Breast epithelium (tissue), 3 donors: ENCODE measurements at regions not wholly inside any gene's neighbourhood (a gene's known extent, or its start where the extent isn't known, plus 50 kb on each side); places are given as distances from the start of the nearest gene placed in this dataset.

ENCODE experiments used
- POLR2AphosphoS5 ChIP-seq, 3 donors: sonication (generic); formaldehyde crosslinking; IDR thresholded peaks; one replicate each; pipeline ENCODE4 v1.6.1; 2017; ENCODE audit warnings: antibody characterized with exemption in 3 of 3
- TF ChIP-seq, protein P1 (sequence below), 3 donors: fragments of 450-650 bp; IDR thresholded peaks; one replicate each; pipeline ENCODE4 v1.5.1; 2016 to 2017; ENCODE audit warnings: antibody characterized with exemption in 3 of 3, mild to moderate bottlenecking in 3 of 3, moderate library complexity in 3 of 3

DNA sequence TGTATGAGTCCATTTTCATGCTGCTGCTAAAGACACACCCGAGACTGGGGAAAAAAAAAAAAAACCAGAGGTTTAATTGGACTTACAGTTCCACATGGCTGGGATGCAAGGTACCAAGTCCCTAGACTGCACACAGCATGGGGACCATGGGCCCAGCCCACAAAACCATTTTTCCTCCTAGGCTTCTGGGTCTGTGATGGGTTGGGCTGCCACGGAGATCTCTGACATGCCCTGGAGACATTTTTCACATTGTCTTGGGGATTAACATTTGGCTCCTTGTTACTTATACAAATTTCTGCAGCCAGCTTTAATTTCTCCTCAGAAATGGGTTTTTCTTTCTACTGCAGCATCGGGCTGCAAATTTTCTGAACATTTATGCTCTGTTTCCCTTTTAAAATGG is 340.3 kb upstream of the NUDT12 start:
- TF ChIP-seq, protein P1, sequence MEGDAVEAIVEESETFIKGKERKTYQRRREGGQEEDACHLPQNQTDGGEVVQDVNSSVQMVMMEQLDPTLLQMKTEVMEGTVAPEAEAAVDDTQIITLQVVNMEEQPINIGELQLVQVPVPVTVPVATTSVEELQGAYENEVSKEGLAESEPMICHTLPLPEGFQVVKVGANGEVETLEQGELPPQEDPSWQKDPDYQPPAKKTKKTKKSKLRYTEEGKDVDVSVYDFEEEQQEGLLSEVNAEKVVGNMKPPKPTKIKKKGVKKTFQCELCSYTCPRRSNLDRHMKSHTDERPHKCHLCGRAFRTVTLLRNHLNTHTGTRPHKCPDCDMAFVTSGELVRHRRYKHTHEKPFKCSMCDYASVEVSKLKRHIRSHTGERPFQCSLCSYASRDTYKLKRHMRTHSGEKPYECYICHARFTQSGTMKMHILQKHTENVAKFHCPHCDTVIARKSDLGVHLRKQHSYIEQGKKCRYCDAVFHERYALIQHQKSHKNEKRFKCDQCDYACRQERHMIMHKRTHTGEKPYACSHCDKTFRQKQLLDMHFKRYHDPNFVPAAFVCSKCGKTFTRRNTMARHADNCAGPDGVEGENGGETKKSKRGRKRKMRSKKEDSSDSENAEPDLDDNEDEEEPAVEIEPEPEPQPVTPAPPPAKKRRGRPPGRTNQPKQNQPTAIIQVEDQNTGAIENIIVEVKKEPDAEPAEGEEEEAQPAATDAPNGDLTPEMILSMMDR (IDR thresholded peaks at IDR 0.05), result no peak
- TF ChIP-seq POLR2AphosphoS5 (IDR thresholded peaks at IDR 0.05), result no peak
